B cell (primary cell): ENCODE measurements at regions not wholly inside any gene's neighbourhood (a gene's known extent, or its start where the extent isn't known, plus 50 kb on each side); places are given as distances from the start of the nearest gene placed in this dataset.

Experiments
- ATAC-seq: fragments of 200-7000 bp; cut with Tn5 transposase; one replicate; pipeline ENCODE4 v1.10.0; 2021; ENCODE audit warnings: low read depth, mild to moderate bottlenecking, moderate number of reproducible peaks, moderate library complexity
- CTCF ChIA-PET: fragments of 350-600 bp; sonication (Branson Sonifier 250); formaldehyde crosslinking; loops from one replicate; lab custom pipeline; 2021; ENCODE audit warnings: antibody characterized with exemption, inconsistent platforms; lab: Charles Lee
- POLR2A ChIA-PET: fragments of 350-600 bp; sonication (Branson Sonifier 250); formaldehyde crosslinking; loops from one replicate; lab custom pipeline; 2021; ENCODE audit warnings: antibody characterized with exemption; lab: Charles Lee
- DNase-seq: peaks from one replicate; pipeline ENCODE4 v3.0.0; 2013
- H2AFZ ChIP-seq: 2 replicates; pipeline ENCODE4 v1.6.1; 2012; ENCODE audit warnings: mild to moderate bottlenecking, low read depth, low read length; ENCODE audit not compliant: insufficient read depth, poor library complexity, severe bottlenecking
- H3K27ac ChIP-seq, 2 donors: 1 replicate in 1 of 2; 2 replicates in 1 of 2; pipeline ENCODE4 v1.5.1; 2012 to 2013; ENCODE audit warnings: low read length in 2 of 2, mild to moderate bottlenecking in 2 of 2, moderate library complexity in 1 of 2
- H3K27me3 ChIP-seq, 4 experiments: fragments of 200-600 bp in 1 of 4; sonication (generic) in 1 of 4; replicated peaks in 1 of 4; 1 replicate in 2 of 4; 2 replicates in 2 of 4; pipeline versions ENCODE4 v1.6.1 to v1.7.0; 2013 to 2016; ENCODE audit warnings: low read length in 3 of 4, mild to moderate bottlenecking in 2 of 4, mixed read lengths in 1 of 4, moderate library complexity in 1 of 4; ENCODE audit not compliant: insufficient read depth in 4 of 4, control insufficient read depth in 3 of 4; ENCODE audit errors: control extremely low read depth in 1 of 4
- H3K36me3 ChIP-seq, 2 experiments: replicated peaks in 1 of 2; 1 replicate in 1 of 2; 2 replicates in 1 of 2; pipeline versions ENCODE4 v1.6.1 to v1.7.1; 2013; ENCODE audit warnings: low read length in 1 of 2; ENCODE audit not compliant: insufficient read depth in 2 of 2, control insufficient read depth in 1 of 2; ENCODE audit errors: control extremely low read depth in 1 of 2, extremely low read depth in 1 of 2
- H3K4me1 ChIP-seq, 2 donors: fragments of 200-600 bp in 1 of 2; sonication (generic) in 1 of 2; 1 replicate in 1 of 2; 2 replicates in 1 of 2; pipeline versions ENCODE4 v1.5.1 to v1.6.1; 2013 to 2017; ENCODE audit warnings: low read length in 2 of 2; ENCODE audit not compliant: control insufficient read depth in 2 of 2, insufficient read depth in 2 of 2
- H3K4me2 ChIP-seq: replicated peaks from 2 replicates; pipeline ENCODE3; 2012; ENCODE audit warnings: mild to moderate bottlenecking, low read depth, low read length; ENCODE audit not compliant: poor library complexity, severe bottlenecking
- H3K4me3 ChIP-seq, 5 experiments: fragments of 200-600 bp in 1 of 5; sonication (generic) in 1 of 5; 1 replicate in 3 of 5; 2 replicates in 2 of 5; pipeline versions ENCODE4 v1.5.1 to v1.7.0; 2011 to 2016; ENCODE audit warnings: low read length in 4 of 5, mild to moderate bottlenecking in 4 of 5, low read depth in 2 of 5, control low read depth in 1 of 5, moderate library complexity in 1 of 5; ENCODE audit not compliant: insufficient read depth in 1 of 5; ENCODE audit errors: control extremely low read depth in 1 of 5, extremely low read depth in 1 of 5
- H3K79me2 ChIP-seq: fragments of 200-600 bp; sonication (generic); one replicate; pipeline ENCODE4 v1.6.0; 2016; ENCODE audit warnings: low read length; ENCODE audit not compliant: control insufficient read depth, insufficient read depth
- H3K9ac ChIP-seq: fragments of 200-600 bp; sonication (generic); 2 replicates; pipeline ENCODE4 v1.6.1; 2017; ENCODE audit warnings: mild to moderate bottlenecking, low read length, moderate library complexity
- H3K9me3 ChIP-seq, 3 donors: one replicate each; pipeline versions ENCODE4 v1.6.1 to v1.7.1; 2013; ENCODE audit warnings: low read length in 2 of 3; ENCODE audit not compliant: control insufficient read depth in 2 of 3, insufficient read depth in 1 of 3; ENCODE audit errors: control extremely low read depth in 1 of 3
- H4K20me1 ChIP-seq: 2 replicates; pipeline ENCODE4 v1.6.0; 2012; ENCODE audit warnings: mild to moderate bottlenecking, low read length; ENCODE audit not compliant: insufficient read depth, control insufficient read depth, poor library complexity, severe bottlenecking
- H3K27ac Mint-ChIP-seq: one replicate; pipeline ENCODE4 v1.8.0; 2021; ENCODE audit warnings: mixed read lengths
- H3K27me3 Mint-ChIP-seq: one replicate; pipeline ENCODE4 v1.8.0; 2021; ENCODE audit warnings: mixed read lengths
- H3K4me1 Mint-ChIP-seq: one replicate; pipeline ENCODE4 v1.8.0; 2021; ENCODE audit warnings: mixed read lengths
- H3K4me3 Mint-ChIP-seq: one replicate; pipeline ENCODE4 v1.8.0; 2021; ENCODE audit warnings: mixed read lengths
- H3K9me3 Mint-ChIP-seq: one replicate; pipeline ENCODE4 v1.8.0; 2022; ENCODE audit warnings: mixed read lengths; ENCODE audit not compliant: insufficient read depth
- EZH2 ChIP-seq: IDR thresholded peaks from 2 replicates; pipeline ENCODE4 v1.6.1; 2012; ENCODE audit warnings: borderline replicate concordance, low read depth, mild to moderate bottlenecking, moderate library complexity, low read length; ENCODE audit not compliant: insufficient read depth, poor library complexity, severe bottlenecking
- WGBS: methylation state at CpG from one replicate; pipeline ENCODE4 v1.1.5; 2013; ENCODE audit warnings: missing lambda C conversion rate; ENCODE audit not compliant: insufficient coverage; 5-methylcytosine and 5-hydroxymethylcytosine counted together
- intact Hi-C: fragments of 100-400 bp; cut with micrococcal nuclease; formaldehyde crosslinking; loops from one replicate; pipeline ENCODE4 v1.10.0; 2022
- TF ChIP-seq, protein P1 (sequence below): fragments of 200-600 bp; IDR thresholded peaks from one replicate; pipeline ENCODE4 v1.8.0; 2022; ENCODE audit warnings: antibody characterized with exemption, mild to moderate bottlenecking

GRCh38 chr18:78685250-78685979, 294.2 kb upstream of the SALL3 start:
- H3K4me3 ChIP-seq, result no peak overlapping the region
- H2AFZ ChIP-seq, result no peak overlapping the region
- TF ChIP-seq, protein P1, sequence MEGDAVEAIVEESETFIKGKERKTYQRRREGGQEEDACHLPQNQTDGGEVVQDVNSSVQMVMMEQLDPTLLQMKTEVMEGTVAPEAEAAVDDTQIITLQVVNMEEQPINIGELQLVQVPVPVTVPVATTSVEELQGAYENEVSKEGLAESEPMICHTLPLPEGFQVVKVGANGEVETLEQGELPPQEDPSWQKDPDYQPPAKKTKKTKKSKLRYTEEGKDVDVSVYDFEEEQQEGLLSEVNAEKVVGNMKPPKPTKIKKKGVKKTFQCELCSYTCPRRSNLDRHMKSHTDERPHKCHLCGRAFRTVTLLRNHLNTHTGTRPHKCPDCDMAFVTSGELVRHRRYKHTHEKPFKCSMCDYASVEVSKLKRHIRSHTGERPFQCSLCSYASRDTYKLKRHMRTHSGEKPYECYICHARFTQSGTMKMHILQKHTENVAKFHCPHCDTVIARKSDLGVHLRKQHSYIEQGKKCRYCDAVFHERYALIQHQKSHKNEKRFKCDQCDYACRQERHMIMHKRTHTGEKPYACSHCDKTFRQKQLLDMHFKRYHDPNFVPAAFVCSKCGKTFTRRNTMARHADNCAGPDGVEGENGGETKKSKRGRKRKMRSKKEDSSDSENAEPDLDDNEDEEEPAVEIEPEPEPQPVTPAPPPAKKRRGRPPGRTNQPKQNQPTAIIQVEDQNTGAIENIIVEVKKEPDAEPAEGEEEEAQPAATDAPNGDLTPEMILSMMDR, result no peak
- TF ChIP-seq EZH2, result no peak
- no peak for DNase-seq
- Mint-ChIP-seq H3K4me1 (no peaks in the 10 kb centered on the region), H3K4me3 (no peak overlapping the region), H3K9me3 (no peaks in the 10 kb centered on the region), H3K27me3 (no peaks in the 10 kb centered on the region), H3K27ac (no peak overlapping the region)
- no peaks in the 10 kb centered on the region for H3K4me1 ChIP-seq
- H3K79me2 ChIP-seq, result no peaks in the 10 kb centered on the region
- ChIA-PET CTCF (no interaction called here), POLR2A (no interaction called here)
- H3K9ac ChIP-seq, result no peak overlapping the region
- H3K36me3 ChIP-seq, result no peaks in the 10 kb centered on the region
- no peak for ATAC-seq
- 82% methylated on average over 16 of the region's 23 CpGs for WGBS
- peaks cover 0 to 21% (median 0%) of the 10 kb centered on the region in 3 donors for H3K9me3 ChIP-seq
- intact Hi-C loops, result no loop called here
- H3K4me2 ChIP-seq, result no peak overlapping the region
- H3K27ac ChIP-seq, result no peak overlapping the region
- H4K20me1 ChIP-seq, result no peaks in the 10 kb centered on the region
- no peaks in the 10 kb centered on the region for H3K27me3 ChIP-seq

- POLR2A ChIA-PET, result no interaction called here
- H3K4me2 ChIP-seq, result no peak overlapping the region
Observed at GRCh38 chr18:78685980-78686530, 293.6 kb upstream of the SALL3 start.

More at GRCh38 chr18:78685980-78686530, 293.6 kb upstream of the SALL3 start:
- intact Hi-C loops, result no loop called here
- Histone ChIP-seq H3K27ac (no peak overlapping the region), H3K4me3 (no peak overlapping the region), H3K79me2 (no peaks in the 10 kb centered on the region), H2AFZ (no peak overlapping the region), H3K9me3 (peaks cover 0 to 21% (median 0%) of the 10 kb centered on the region in 3 donors), H3K36me3 (no peaks in the 10 kb centered on the region), H3K9ac (no peak overlapping the region), H4K20me1 (no peaks in the 10 kb centered on the region), H3K27me3 (no peaks in the 10 kb centered on the region), H3K4me1 (no peaks in the 10 kb centered on the region)
- CTCF ChIA-PET, result no interaction called here
- Mint-ChIP-seq H3K9me3 (no peaks in the 10 kb centered on the region), H3K27me3 (no peaks in the 10 kb centered on the region), H3K4me1 (no peaks in the 10 kb centered on the region), H3K27ac (no peak overlapping the region), H3K4me3 (no peak overlapping the region)
- TF ChIP-seq EZH2, result no peak
- TF ChIP-seq, protein P1, result no peak
- DNase-seq, result no peak
- WGBS, result 90% methylated on average over 22 of the region's 26 CpGs
- no peak for ATAC-seq
